Kidney (tissue), 13 donors: ENCODE measurements at regions not wholly inside any gene's neighbourhood (a gene's known extent, or its start where the extent isn't known, plus 50 kb on each side); places are given as distances from the start of the nearest gene placed in this dataset.

Experiments used
- DNase-seq, 5 donors: peaks; one replicate each; pipeline ENCODE4 v3.0.0-alpha.2; 2013 to 2020
- FAIRE-seq: peaks from 2 replicates; lab custom pipeline; 2012; peaks lifted over from hg19 to GRCh38; lab: Jason Lieb, UNC
- H3K27ac ChIP-seq, 2 donors: one replicate each; pipeline ENCODE4 v1.7.0; 2013; ENCODE audit warnings: low read depth in 2 of 2, low read length in 2 of 2, inconsistent platforms in 1 of 2
- H3K27me3 ChIP-seq: one replicate; pipeline ENCODE4 v1.7.1; 2013; ENCODE audit warnings: low read length, inconsistent platforms; ENCODE audit not compliant: control insufficient read depth, insufficient read depth
- H3K36me3 ChIP-seq, 3 donors: one replicate each; pipeline versions ENCODE4 v1.7.0 to v1.7.1; 2013; ENCODE audit warnings: low read length in 3 of 3, control low read depth in 1 of 3, inconsistent platforms in 1 of 3; ENCODE audit not compliant: insufficient read depth in 3 of 3, control insufficient read depth in 2 of 3
- H3K4me1 ChIP-seq, 3 donors: one replicate each; pipeline versions ENCODE4 v1.7.0 to v1.7.1; 2013; ENCODE audit warnings: low read length in 3 of 3, inconsistent platforms in 1 of 3, low read depth in 1 of 3; ENCODE audit not compliant: control insufficient read depth in 2 of 3, insufficient read depth in 2 of 3
- H3K4me3 ChIP-seq, 3 donors: one replicate each; pipeline versions ENCODE4 v1.7.0 to v1.8.1; 2013; ENCODE audit warnings: low read length in 3 of 3, control low read depth in 1 of 3, inconsistent platforms in 1 of 3
- H3K9ac ChIP-seq, 3 donors: one replicate each; pipeline versions ENCODE4 v1.7.0 to v1.7.1; 2013; ENCODE audit warnings: low read length in 3 of 3, control low read depth in 1 of 3, inconsistent platforms in 1 of 3
- H3K9me3 ChIP-seq, 3 donors: one replicate each; pipeline versions ENCODE4 v1.7.0 to v1.7.1; 2013; ENCODE audit warnings: low read length in 3 of 3, control low read depth in 1 of 3, inconsistent platforms in 1 of 3; ENCODE audit not compliant: control insufficient read depth in 2 of 3, insufficient read depth in 1 of 3
- intact Hi-C: fragments of 100-400 bp; cut with DNase I; formaldehyde crosslinking; loops from one replicate; pipeline ENCODE4 v1.11.1; 2022
- TF ChIP-seq, protein P1 (sequence below): IDR thresholded peaks from 3 replicates; pipeline ENCODE4 v1.5.1; 2012; ENCODE audit warnings: mild to moderate bottlenecking, moderate library complexity, borderline replicate concordance; ENCODE audit not compliant: insufficient read depth; ENCODE audit errors: extremely low read depth
- donor health status: control.
- donor health status: control.
- donor health status: control.
- donor health status: control.
- donor health status: control.
- donor health status: DM: yes; HTN: yes; CAD: no.
- donor health status: Normal renal cell carcinoma (clear cell type).

DNA sequence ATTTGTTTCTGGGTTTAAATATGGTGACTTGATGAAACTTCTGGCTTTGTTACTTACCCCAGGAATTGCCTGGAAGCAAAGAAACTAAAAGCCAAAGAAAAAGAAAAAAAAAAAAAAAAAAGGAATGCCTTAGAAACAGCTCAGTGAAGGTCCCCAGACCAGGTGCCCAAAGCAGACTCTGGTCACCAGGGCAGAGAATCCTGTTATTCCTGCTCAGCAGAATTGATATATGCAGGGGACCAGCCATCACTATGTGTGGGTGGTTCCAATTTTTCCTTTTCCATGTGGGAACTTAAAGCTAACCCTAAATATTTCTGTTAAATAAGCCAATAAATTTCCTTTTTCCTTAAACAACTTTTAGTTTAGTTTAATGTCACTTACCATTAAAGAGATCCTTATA is 100.8 kb upstream of the TPRG1 start:
- DNase-seq, result no peak
- Histone ChIP-seq H3K36me3 (no peaks in the 10 kb centered on the region), H3K27me3 (no peaks in the 10 kb centered on the region), H3K9ac (no peak overlapping the region), H3K4me3 (no peak overlapping the region), H3K9me3 (no peaks in the 10 kb centered on the region), H3K4me1 (no peaks in the 10 kb centered on the region), H3K27ac (no peak overlapping the region)
- intact Hi-C loops, result no loop called here
- TF ChIP-seq, protein P1, sequence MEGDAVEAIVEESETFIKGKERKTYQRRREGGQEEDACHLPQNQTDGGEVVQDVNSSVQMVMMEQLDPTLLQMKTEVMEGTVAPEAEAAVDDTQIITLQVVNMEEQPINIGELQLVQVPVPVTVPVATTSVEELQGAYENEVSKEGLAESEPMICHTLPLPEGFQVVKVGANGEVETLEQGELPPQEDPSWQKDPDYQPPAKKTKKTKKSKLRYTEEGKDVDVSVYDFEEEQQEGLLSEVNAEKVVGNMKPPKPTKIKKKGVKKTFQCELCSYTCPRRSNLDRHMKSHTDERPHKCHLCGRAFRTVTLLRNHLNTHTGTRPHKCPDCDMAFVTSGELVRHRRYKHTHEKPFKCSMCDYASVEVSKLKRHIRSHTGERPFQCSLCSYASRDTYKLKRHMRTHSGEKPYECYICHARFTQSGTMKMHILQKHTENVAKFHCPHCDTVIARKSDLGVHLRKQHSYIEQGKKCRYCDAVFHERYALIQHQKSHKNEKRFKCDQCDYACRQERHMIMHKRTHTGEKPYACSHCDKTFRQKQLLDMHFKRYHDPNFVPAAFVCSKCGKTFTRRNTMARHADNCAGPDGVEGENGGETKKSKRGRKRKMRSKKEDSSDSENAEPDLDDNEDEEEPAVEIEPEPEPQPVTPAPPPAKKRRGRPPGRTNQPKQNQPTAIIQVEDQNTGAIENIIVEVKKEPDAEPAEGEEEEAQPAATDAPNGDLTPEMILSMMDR, result no peak
- FAIRE-seq, result no peak

GRCh38 chr3:189071446-189071845 is 100.3 kb upstream of the TPRG1 start:
- Histone ChIP-seq H3K27ac (no peak overlapping the region), H3K36me3 (no peaks in the 10 kb centered on the region), H3K27me3 (no peaks in the 10 kb centered on the region), H3K9ac (no peak overlapping the region), H3K4me3 (no peak overlapping the region), H3K4me1 (no peaks in the 10 kb centered on the region), H3K9me3 (no peaks in the 10 kb centered on the region)
- DNase-seq (no peak), FAIRE-seq (no peak)
- intact Hi-C loops, result no loop called here
- TF ChIP-seq, protein P1, result no peak

DNA sequence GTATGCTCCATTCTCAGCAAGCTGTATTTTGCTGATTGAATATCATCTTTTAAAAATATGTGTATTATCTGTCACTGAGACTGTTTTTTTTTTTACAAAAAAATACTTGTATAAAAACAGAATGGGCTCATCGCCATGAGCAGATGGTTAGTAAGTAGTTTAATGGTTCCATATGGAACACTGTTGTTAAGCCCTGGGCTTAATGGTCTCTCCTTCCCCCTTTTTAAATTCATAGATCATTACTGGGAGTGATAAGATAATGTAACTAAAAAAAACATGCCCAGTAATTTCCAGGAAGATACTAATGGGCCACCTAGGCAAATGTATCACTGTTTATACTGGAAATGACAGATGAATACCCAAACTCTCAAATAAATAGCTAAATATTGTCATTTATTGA is 95.3 kb upstream of the TPRG1 start:
- Histone ChIP-seq H3K9ac (no peak overlapping the region), H3K27me3 (no peaks in the 10 kb centered on the region), H3K27ac (no peak overlapping the region), H3K4me1 (no peaks in the 10 kb centered on the region), H3K36me3 (no peaks in the 10 kb centered on the region), H3K4me3 (no peak overlapping the region), H3K9me3 (no peaks in the 10 kb centered on the region)
- intact Hi-C loops, result no loop called here
- DNase-seq, result no peak
- TF ChIP-seq, protein P1, result no peak
- no peak for FAIRE-seq

DNA sequence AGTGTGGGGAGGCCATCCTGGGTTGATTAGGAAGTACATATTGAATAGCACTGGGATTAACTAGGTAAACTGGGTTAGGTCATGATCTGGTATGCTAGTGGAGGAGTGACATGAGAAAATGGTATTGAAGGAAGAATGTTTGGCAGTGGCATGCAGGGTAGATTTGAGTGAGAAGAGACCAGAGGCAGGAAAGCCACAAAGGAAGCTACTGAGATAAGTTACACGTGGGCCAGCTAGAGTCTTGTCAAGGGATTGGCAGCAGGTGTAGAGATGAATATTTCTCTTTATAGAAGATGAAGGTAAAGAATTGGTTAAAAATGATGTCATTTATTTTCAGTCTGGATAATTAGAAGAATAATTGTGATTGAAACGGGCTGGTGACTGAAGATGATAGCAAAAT is 91.0 kb upstream of the TPRG1 start:
- H3K27me3 ChIP-seq, result no peaks in the 10 kb centered on the region
- intact Hi-C loops, result no loop called here
- FAIRE-seq (no peak), DNase-seq (no peak)
- H3K27ac ChIP-seq, result no peak overlapping the region
- H3K36me3 ChIP-seq, result no peaks in the 10 kb centered on the region
- no peak overlapping the region for H3K4me3 ChIP-seq
- H3K9ac ChIP-seq, result no peak overlapping the region
- H3K9me3 ChIP-seq, result no peaks in the 10 kb centered on the region
- H3K4me1 ChIP-seq, result no peaks in the 10 kb centered on the region
- TF ChIP-seq, protein P1, result no peak
